Liver (tissue), 8 donors: ENCODE measurements at regions not wholly inside any gene's neighbourhood (a gene's known extent, or its start where the extent isn't known, plus 50 kb on each side); places are given as distances from the start of the nearest gene placed in this dataset.

ENCODE experiments used
- DNase-seq: peaks from one replicate; pipeline ENCODE4 v3.0.0-alpha.2; 2017; ENCODE audit warnings: low spot score
- H3K27ac ChIP-seq, 2 donors: one replicate each; pipeline ENCODE4 v1.7.0; 2013; ENCODE audit warnings: inconsistent platforms in 2 of 2, low read length in 2 of 2, control low read depth in 1 of 2, low read depth in 1 of 2, mild to moderate bottlenecking in 1 of 2
- H3K27me3 ChIP-seq, 4 donors: one replicate each; pipeline versions ENCODE4 v1.6.1 to v1.7.0; 2013; ENCODE audit warnings: low read length in 3 of 4, inconsistent platforms in 1 of 4, mild to moderate bottlenecking in 1 of 4, moderate library complexity in 1 of 4; ENCODE audit not compliant: control insufficient read depth in 4 of 4, insufficient read depth in 4 of 4
- H3K36me3 ChIP-seq, 4 donors: one replicate each; pipeline versions ENCODE4 v1.6.1 to v1.7.0; 2013; ENCODE audit warnings: low read length in 3 of 4, mild to moderate bottlenecking in 3 of 4, low read depth in 1 of 4, moderate library complexity in 1 of 4; ENCODE audit not compliant: control insufficient read depth in 4 of 4, insufficient read depth in 3 of 4
- H3K4me1 ChIP-seq, 4 donors: one replicate each; pipeline versions ENCODE4 v1.6.1 to v1.7.0; 2013; ENCODE audit warnings: low read length in 3 of 4, mild to moderate bottlenecking in 3 of 4, moderate library complexity in 1 of 4; ENCODE audit not compliant: control insufficient read depth in 4 of 4, insufficient read depth in 4 of 4
- H3K4me3 ChIP-seq, 3 donors: one replicate each; pipeline versions ENCODE4 v1.6.1 to v1.7.0; 2013; ENCODE audit warnings: low read length in 3 of 3, control low read depth in 1 of 3, low read depth in 1 of 3, mild to moderate bottlenecking in 1 of 3
- H3K9ac ChIP-seq, 2 donors: one replicate each; pipeline ENCODE4 v1.7.0; 2013; ENCODE audit warnings: low read length in 2 of 2, mild to moderate bottlenecking in 2 of 2, moderate library complexity in 2 of 2, control low read depth in 1 of 2, low read depth in 1 of 2
- H3K9me3 ChIP-seq, 4 donors: one replicate each; pipeline versions ENCODE4 v1.6.1 to v1.7.0; 2013; ENCODE audit warnings: low read length in 3 of 4; ENCODE audit not compliant: control insufficient read depth in 4 of 4
- CTCF ChIP-seq: fragments of 150-350 bp; IDR thresholded peaks from 2 replicates; pipeline ENCODE4 v1.5.1; 2017; ENCODE audit warnings: improper control_type of control experiment, low read depth, low read length; ENCODE audit not compliant: missing input control
- EGR1 ChIP-seq, 2 donors: IDR thresholded peaks; 2 replicates each; pipeline ENCODE4 v1.6.1; 2016 to 2018; ENCODE audit warnings: antibody characterized with exemption in 2 of 2, low read depth in 2 of 2
- FOXA1 ChIP-seq: IDR thresholded peaks from 2 replicates; pipeline ENCODE4 v1.6.1; 2016; ENCODE audit warnings: antibody characterized with exemption
- FOXA2 ChIP-seq: IDR thresholded peaks from 2 replicates; pipeline ENCODE4 v1.6.1; 2016; ENCODE audit warnings: antibody characterized with exemption
- HNF4G ChIP-seq: IDR thresholded peaks from 2 replicates; pipeline ENCODE4 v1.6.1; 2016; ENCODE audit warnings: antibody characterized with exemption
- JUND ChIP-seq, 2 donors: IDR thresholded peaks; 2 replicates each; pipeline ENCODE4 v1.6.1; 2016; ENCODE audit warnings: antibody characterized with exemption in 2 of 2
- MAX ChIP-seq: IDR thresholded peaks from 2 replicates; pipeline ENCODE4 v1.6.1; 2016; ENCODE audit warnings: antibody characterized with exemption
- NR2F2 ChIP-seq: IDR thresholded peaks from 2 replicates; pipeline ENCODE4 v1.6.1; 2016; ENCODE audit warnings: antibody characterized with exemption
- RAD21 ChIP-seq, 2 donors: IDR thresholded peaks; 2 replicates each; pipeline ENCODE4 v1.6.1; 2016; ENCODE audit warnings: antibody characterized with exemption in 2 of 2, mild to moderate bottlenecking in 2 of 2
- REST ChIP-seq: IDR thresholded peaks from 2 replicates; pipeline ENCODE4 v1.6.1; 2016; ENCODE audit warnings: antibody characterized with exemption, mild to moderate bottlenecking
- RXRA ChIP-seq, 2 donors: IDR thresholded peaks; 2 replicates each; pipeline ENCODE4 v1.6.1; 2017 to 2018; ENCODE audit warnings: antibody characterized with exemption in 2 of 2, mild to moderate bottlenecking in 1 of 2
- SP1 ChIP-seq: IDR thresholded peaks from 2 replicates; pipeline ENCODE4 v1.6.1; 2018; ENCODE audit warnings: antibody characterized with exemption, mild to moderate bottlenecking
- TAF1 ChIP-seq: conservative IDR thresholded peaks from 2 replicates; pipeline ENCODE4 v1.6.1; 2016; ENCODE audit warnings: antibody characterized with exemption, mild to moderate bottlenecking
- WGBS: extraction: QIAGEN DNeasy Blood & Tissue Kit; methylation state at CpG from one replicate; pipeline ENCODE4 v1.1.7; 2013; 5-methylcytosine and 5-hydroxymethylcytosine counted together
- TF ChIP-seq, protein P1 (sequence below): IDR thresholded peaks from 2 replicates; pipeline ENCODE4 v1.6.1; 2016; ENCODE audit warnings: antibody characterized with exemption
- TF ChIP-seq, protein P2 (sequence below): IDR thresholded peaks from 2 replicates; pipeline ENCODE4 v1.6.1; 2016; ENCODE audit warnings: antibody characterized with exemption
- donor health status: healthy.
- donor health status: healthy.
- donor health status: healthy.
- donor health status: healthy.
- donor health status: healthy.

DNA sequence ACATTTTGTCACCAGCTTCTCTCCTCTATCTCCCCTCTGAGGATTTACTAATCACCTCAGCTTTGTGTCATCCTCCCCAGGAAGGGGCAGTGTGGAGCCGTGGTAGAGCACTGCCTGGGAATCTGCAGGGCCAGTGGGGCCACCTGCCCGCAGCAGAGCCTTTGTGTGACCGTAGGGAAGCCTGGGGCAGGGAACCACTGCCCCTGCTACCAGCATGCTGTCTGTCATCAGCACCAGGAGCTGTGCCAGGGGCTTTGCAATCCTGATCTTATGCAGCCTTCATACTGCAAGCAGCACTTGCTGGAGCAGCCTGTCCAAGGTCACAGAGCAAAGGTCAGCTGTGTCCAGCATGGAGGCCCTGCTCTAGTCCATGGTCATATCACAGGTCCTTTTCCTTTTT, 170.2 kb upstream of the IL12A start (continued):
- TF ChIP-seq REST (peak; percentile 71), TAF1 (peak; percentile 18)

GRCh38 chr3:159818997-159819500, 169.6 kb upstream of the IL12A start:
- 67% methylated on average over 3 of the region's 3 CpGs for WGBS
- Histone ChIP-seq H3K9ac (no peak overlapping the region), H3K27ac (no peak overlapping the region), H3K4me1 (peaks cover 6 to 20% (median 14%) of the 10 kb centered on the region in 4 donors), H3K36me3 (no peaks in the 10 kb centered on the region), H3K4me3 (no peak overlapping the region), H3K27me3 (no peaks in the 10 kb centered on the region), H3K9me3 (no peaks in the 10 kb centered on the region)
- no peak for TF ChIP-seq CTCF
- no peak for TF ChIP-seq REST
- TF ChIP-seq SP1, result no peak
- no peak for TF ChIP-seq JUND (IDR thresholded peaks at IDR 0.05)
- TF ChIP-seq, protein P1, sequence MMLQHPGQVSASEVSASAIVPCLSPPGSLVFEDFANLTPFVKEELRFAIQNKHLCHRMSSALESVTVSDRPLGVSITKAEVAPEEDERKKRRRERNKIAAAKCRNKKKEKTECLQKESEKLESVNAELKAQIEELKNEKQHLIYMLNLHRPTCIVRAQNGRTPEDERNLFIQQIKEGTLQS, result no peak
- TF ChIP-seq HNF4G, result no peak
- TF ChIP-seq FOXA2, result no peak
- no peak for TF ChIP-seq FOXA1
- TF ChIP-seq, protein P2, sequence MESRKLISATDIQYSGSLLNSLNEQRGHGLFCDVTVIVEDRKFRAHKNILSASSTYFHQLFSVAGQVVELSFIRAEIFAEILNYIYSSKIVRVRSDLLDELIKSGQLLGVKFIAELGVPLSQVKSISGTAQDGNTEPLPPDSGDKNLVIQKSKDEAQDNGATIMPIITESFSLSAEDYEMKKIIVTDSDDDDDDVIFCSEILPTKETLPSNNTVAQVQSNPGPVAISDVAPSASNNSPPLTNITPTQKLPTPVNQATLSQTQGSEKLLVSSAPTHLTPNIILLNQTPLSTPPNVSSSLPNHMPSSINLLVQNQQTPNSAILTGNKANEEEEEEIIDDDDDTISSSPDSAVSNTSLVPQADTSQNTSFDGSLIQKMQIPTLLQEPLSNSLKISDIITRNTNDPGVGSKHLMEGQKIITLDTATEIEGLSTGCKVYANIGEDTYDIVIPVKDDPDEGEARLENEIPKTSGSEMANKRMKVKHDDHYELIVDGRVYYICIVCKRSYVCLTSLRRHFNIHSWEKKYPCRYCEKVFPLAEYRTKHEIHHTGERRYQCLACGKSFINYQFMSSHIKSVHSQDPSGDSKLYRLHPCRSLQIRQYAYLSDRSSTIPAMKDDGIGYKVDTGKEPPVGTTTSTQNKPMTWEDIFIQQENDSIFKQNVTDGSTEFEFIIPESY, result no peak
- TF ChIP-seq MAX, result no peak
- TF ChIP-seq RAD21 (IDR thresholded peaks at IDR 0.05), result no peak
- no peak for TF ChIP-seq TAF1
- TF ChIP-seq EGR1 (IDR thresholded peaks at IDR 0.05; ENCODE audit: low read depth in 2 of 2), result no peak
- no peak for TF ChIP-seq NR2F2
- TF ChIP-seq RXRA (IDR thresholded peaks at IDR 0.05), result no peak
- no peak for DNase-seq
